ENCODE measurements at regions not wholly inside any gene's neighbourhood (a gene's known extent, or its start where the extent isn't known, plus 50 kb on each side); places are given as distances from the start of the nearest gene placed in this dataset.

DNA sequence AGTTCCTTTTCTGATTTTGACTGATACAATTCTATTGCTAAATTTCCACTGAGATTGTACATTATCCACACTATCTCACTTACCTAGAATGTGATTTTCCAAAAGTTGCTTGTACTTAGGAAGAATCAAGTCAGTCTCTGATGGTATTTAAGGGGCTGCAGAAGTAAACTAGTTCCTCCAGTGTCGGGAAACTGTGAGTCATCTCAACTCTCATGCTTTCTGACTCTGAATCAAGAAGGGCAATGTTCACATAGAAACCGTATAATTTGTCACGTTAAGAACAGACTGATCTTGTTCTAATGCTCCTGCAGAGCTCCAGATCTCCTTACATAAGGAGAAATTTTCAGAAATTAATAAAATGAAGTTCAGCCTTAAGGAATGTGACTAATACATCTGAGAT, 369.3 kb downstream of the KLF5 start:
- Histone ChIP-seq H3K36me3 (ENCODE audit: control insufficient read depth, insufficient read depth, low read length) (no peaks in the 10 kb centered on the region), H3K27ac (ENCODE audit: low read length) (peak overlapping the region; percentile 21), H3K4me3 (ENCODE audit: low read length) (no peak overlapping the region), H3K4me1 (ENCODE audit: control insufficient read depth, insufficient read depth, low read length) (peaks cover 12% of the 10 kb centered on the region), H3K9me3 (ENCODE audit: control insufficient read depth, low read depth, low read length) (no peaks in the 10 kb centered on the region), H3K27me3 (ENCODE audit: control insufficient read depth, insufficient read depth, low read length) (no peaks in the 10 kb centered on the region)
- no CpG with 5 or more reads among the region's 3 CpGs for WGBS (ENCODE audit: insufficient coverage, low lambda C conversion rate)
- peak; percentile 66 to 84 for DNase-seq

GRCh38 chr13:73422973-73423372, 364.2 kb downstream of the KLF5 start:
- Histone ChIP-seq H3K4me1 (ENCODE audit: control insufficient read depth, insufficient read depth, low read length) (peaks cover 11% of the 10 kb centered on the region), H3K4me3 (ENCODE audit: low read length) (no peak overlapping the region), H3K36me3 (ENCODE audit: control insufficient read depth, insufficient read depth, low read length) (no peaks in the 10 kb centered on the region), H3K27me3 (ENCODE audit: control insufficient read depth, insufficient read depth, low read length) (no peaks in the 10 kb centered on the region), H3K9me3 (ENCODE audit: control insufficient read depth, low read depth, low read length) (no peaks in the 10 kb centered on the region), H3K27ac (ENCODE audit: low read length) (no peak overlapping the region)
- 20% methylated on average over 1 of the region's 2 CpGs for WGBS (ENCODE audit: insufficient coverage, low lambda C conversion rate)
- DNase-seq = peak in 1 of 2 donors; percentile 70

- Histone ChIP-seq H3K4me3 (ENCODE audit: low read length) (no peak overlapping the region), H3K27ac (ENCODE audit: low read length) (peak overlapping the region; percentile 50), H3K9me3 (ENCODE audit: control insufficient read depth, low read depth, low read length) (no peaks in the 10 kb centered on the region), H3K36me3 (ENCODE audit: control insufficient read depth, insufficient read depth, low read length) (no peaks in the 10 kb centered on the region), H3K27me3 (ENCODE audit: control insufficient read depth, insufficient read depth, low read length) (no peaks in the 10 kb centered on the region), H3K4me1 (ENCODE audit: control insufficient read depth, insufficient read depth, low read length) (peaks cover 9% of the 10 kb centered on the region)
- no CpG with 5 or more reads among the region's 7 CpGs for WGBS (ENCODE audit: insufficient coverage, low lambda C conversion rate)
- peak in 1 of 2 donors; percentile 80 for DNase-seq
Observed at GRCh38 chr13:73421310-73421912, 362.6 kb downstream of the KLF5 start.

DNA sequence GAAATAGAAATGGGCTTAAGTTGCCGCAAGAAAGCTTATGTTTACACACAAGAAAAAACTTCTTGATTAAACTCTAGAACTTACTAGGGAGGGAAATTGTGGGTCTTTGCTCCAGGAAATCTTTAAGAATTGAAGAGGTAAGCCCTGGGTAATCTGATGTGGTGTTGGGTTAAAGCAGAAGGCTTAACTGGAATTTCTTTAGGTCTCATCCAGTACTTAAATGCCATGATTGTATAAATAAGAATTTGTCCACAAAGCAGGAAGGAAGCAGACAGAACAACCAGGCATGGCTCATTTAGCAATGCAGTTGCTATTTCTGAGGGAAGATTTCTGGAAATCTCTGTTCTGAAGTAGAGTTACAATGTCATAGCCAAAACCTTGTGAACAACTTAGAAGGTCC, 360.4 kb downstream of the KLF5 start:
- no peak for DNase-seq
- WGBS (ENCODE audit: insufficient coverage, low lambda C conversion rate) = no CpG with 5 or more reads among the region's 1 CpG
- no peak overlapping the region for H3K4me3 ChIP-seq (ENCODE audit: low read length)
- no peak overlapping the region for H3K27ac ChIP-seq (ENCODE audit: low read length)
- no peaks in the 10 kb centered on the region for H3K36me3 ChIP-seq (ENCODE audit: control insufficient read depth, insufficient read depth, low read length)
- H3K27me3 ChIP-seq (ENCODE audit: control insufficient read depth, insufficient read depth, low read length) = no peaks in the 10 kb centered on the region
- peaks cover 24% of the 10 kb centered on the region for H3K4me1 ChIP-seq (ENCODE audit: control insufficient read depth, insufficient read depth, low read length)
- H3K9me3 ChIP-seq (ENCODE audit: control insufficient read depth, low read depth, low read length) = no peaks in the 10 kb centered on the region

DNA sequence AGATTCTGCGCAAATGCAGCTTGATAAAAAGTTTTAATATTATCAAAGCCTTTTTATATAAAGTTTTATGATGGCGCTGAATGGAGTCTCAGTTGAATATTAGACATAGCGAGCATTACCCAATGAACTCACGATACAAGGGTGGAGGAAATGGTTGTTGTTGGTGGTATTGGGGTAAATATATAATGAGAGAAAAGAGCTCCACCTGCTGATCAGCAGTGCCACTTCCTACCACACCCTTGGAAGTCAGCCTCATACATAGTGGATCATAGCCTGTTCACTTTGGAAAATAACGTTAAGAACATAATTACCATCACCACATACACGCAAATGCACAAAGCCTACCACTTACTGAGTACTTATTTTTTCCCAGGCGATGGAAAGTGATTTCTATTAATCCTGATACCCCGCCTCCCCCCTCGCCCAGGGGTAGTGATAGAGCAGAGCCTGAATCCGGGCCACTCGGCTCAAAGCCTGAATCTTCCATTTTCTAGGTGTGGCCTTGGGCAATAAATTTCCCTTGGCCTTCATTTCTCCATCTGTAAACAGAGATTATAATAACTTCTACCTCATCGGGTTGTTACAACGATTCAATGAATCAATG, 358.3 kb downstream of the KLF5 start:
- no peak overlapping the region for H3K4me3 ChIP-seq (ENCODE audit: low read length)
- peaks cover 25% of the 10 kb centered on the region for H3K4me1 ChIP-seq (ENCODE audit: control insufficient read depth, insufficient read depth, low read length)
- peak in 1 of 2 donors; percentile 24 for DNase-seq
- WGBS (ENCODE audit: insufficient coverage, low lambda C conversion rate) = 100% methylated on average over 4 of the region's 13 CpGs
- H3K27ac ChIP-seq (ENCODE audit: low read length) = no peak overlapping the region
- no peaks in the 10 kb centered on the region for H3K9me3 ChIP-seq (ENCODE audit: control insufficient read depth, low read depth, low read length)
- H3K36me3 ChIP-seq (ENCODE audit: control insufficient read depth, insufficient read depth, low read length) = no peaks in the 10 kb centered on the region
- no peaks in the 10 kb centered on the region for H3K27me3 ChIP-seq (ENCODE audit: control insufficient read depth, insufficient read depth, low read length)

DNA sequence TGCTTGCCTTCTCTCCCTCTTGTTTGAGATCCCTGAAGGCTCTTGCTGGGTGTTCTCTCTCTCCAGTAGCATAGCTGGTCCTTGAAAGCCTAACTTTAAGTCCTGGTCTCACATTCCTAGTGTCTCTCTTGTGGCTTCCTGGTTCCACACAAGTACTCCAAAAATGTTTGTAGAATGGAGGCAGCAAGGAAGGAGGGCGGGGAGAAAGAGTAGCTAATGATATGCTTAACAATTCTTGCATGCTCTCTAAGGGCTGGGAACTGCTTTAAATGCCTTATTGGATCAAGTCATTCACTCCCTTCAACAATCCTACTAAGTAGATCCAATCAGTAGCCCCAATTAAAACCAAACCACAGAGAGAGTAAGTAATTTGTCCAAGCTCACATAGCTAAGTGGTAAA, 357.3 kb downstream of the KLF5 start:
- WGBS (ENCODE audit: insufficient coverage, low lambda C conversion rate) = no CpG with 5 or more reads among the region's 1 CpG
- no peak for DNase-seq
- no peak overlapping the region for H3K27ac ChIP-seq (ENCODE audit: low read length)
- peaks cover 25% of the 10 kb centered on the region for H3K4me1 ChIP-seq (ENCODE audit: control insufficient read depth, insufficient read depth, low read length)
- no peaks in the 10 kb centered on the region for H3K36me3 ChIP-seq (ENCODE audit: control insufficient read depth, insufficient read depth, low read length)
- no peaks in the 10 kb centered on the region for H3K9me3 ChIP-seq (ENCODE audit: control insufficient read depth, low read depth, low read length)
- no peak overlapping the region for H3K4me3 ChIP-seq (ENCODE audit: low read length)
- H3K27me3 ChIP-seq (ENCODE audit: control insufficient read depth, insufficient read depth, low read length) = no peaks in the 10 kb centered on the region

- peaks cover 25% of the 10 kb centered on the region for H3K4me1 ChIP-seq (ENCODE audit: control insufficient read depth, insufficient read depth, low read length)
- DNase-seq = peak; percentile 49 to 84
- H3K9me3 ChIP-seq (ENCODE audit: control insufficient read depth, low read depth, low read length) = no peaks in the 10 kb centered on the region
- no peaks in the 10 kb centered on the region for H3K36me3 ChIP-seq (ENCODE audit: control insufficient read depth, insufficient read depth, low read length)
- H3K27me3 ChIP-seq (ENCODE audit: control insufficient read depth, insufficient read depth, low read length) = no peaks in the 10 kb centered on the region
- H3K4me3 ChIP-seq (ENCODE audit: low read length) = no peak overlapping the region
- WGBS (ENCODE audit: insufficient coverage, low lambda C conversion rate) = no CpG with 5 or more reads among the region's 6 CpGs
- H3K27ac ChIP-seq (ENCODE audit: low read length) = peak overlapping the region; percentile 59
Observed at GRCh38 chr13:73413656-73414055, 354.9 kb downstream of the KLF5 start.

- peaks cover 25% of the 10 kb centered on the region for H3K4me1 ChIP-seq (ENCODE audit: control insufficient read depth, insufficient read depth, low read length)
- H3K4me3 ChIP-seq (ENCODE audit: low read length) = no peak overlapping the region
- H3K27me3 ChIP-seq (ENCODE audit: control insufficient read depth, insufficient read depth, low read length) = no peaks in the 10 kb centered on the region
- H3K36me3 ChIP-seq (ENCODE audit: control insufficient read depth, insufficient read depth, low read length) = no peaks in the 10 kb centered on the region
- WGBS (ENCODE audit: insufficient coverage, low lambda C conversion rate) = no CpG with 5 or more reads among the region's 1 CpG
- DNase-seq = no peak
- H3K9me3 ChIP-seq (ENCODE audit: control insufficient read depth, low read depth, low read length) = no peaks in the 10 kb centered on the region
- peak overlapping the region; percentile 59 for H3K27ac ChIP-seq (ENCODE audit: low read length)
Observed at GRCh38 chr13:73412933-73413332, 354.1 kb downstream of the KLF5 start.

DNA sequence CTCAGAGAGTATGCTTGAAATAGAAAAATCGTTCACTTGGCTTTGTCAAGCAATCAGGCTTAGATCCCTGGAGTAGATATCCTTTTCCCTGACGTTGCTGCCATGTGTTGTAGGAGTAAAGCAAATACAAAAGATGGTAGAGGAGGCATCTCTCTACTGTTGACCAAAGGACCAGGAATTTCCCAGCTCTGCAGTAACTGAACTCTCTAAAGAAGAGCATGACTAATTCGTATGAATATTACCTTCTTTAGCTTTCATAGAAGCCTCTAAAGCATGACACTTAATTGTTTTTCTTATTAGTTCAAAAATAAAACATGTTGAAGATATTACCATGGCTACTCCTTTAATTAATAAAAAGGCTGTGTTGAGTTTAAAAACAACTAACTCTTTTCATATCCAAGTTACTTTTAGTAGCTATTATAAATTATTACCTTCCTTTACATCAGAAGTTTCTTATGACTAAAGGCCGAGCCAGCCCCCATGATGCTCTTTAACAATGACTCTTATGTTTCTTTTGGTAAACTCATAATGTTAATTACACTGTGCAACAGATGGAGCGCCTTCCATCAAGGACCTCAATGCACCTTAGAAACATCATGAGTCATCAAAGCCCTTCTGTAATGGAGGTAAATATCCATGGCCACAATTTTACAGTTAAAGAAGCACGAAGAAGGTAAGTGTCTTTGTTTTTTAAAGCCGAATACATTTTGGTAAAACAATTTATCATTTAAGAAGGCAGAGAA, 352.4 kb downstream of the KLF5 start:
- no peak overlapping the region for H3K27ac ChIP-seq (ENCODE audit: low read length)
- H3K36me3 ChIP-seq (ENCODE audit: control insufficient read depth, insufficient read depth, low read length) = no peaks in the 10 kb centered on the region
- peaks cover 24% of the 10 kb centered on the region for H3K4me1 ChIP-seq (ENCODE audit: control insufficient read depth, insufficient read depth, low read length)
- no peak overlapping the region for H3K4me3 ChIP-seq (ENCODE audit: low read length)
- H3K27me3 ChIP-seq (ENCODE audit: control insufficient read depth, insufficient read depth, low read length) = no peaks in the 10 kb centered on the region
- WGBS (ENCODE audit: insufficient coverage, low lambda C conversion rate) = 92% methylated on average over 2 of the region's 7 CpGs
- no peak for DNase-seq
- no peaks in the 10 kb centered on the region for H3K9me3 ChIP-seq (ENCODE audit: control insufficient read depth, low read depth, low read length)

- no CpG with 5 or more reads among the region's 1 CpG for WGBS (ENCODE audit: insufficient coverage, low lambda C conversion rate)
- Histone ChIP-seq H3K27ac (ENCODE audit: low read length) (no peak overlapping the region), H3K27me3 (ENCODE audit: control insufficient read depth, insufficient read depth, low read length) (no peaks in the 10 kb centered on the region), H3K9me3 (ENCODE audit: control insufficient read depth, low read depth, low read length) (no peaks in the 10 kb centered on the region), H3K36me3 (ENCODE audit: control insufficient read depth, insufficient read depth, low read length) (no peaks in the 10 kb centered on the region), H3K4me1 (ENCODE audit: control insufficient read depth, insufficient read depth, low read length) (peaks cover 9% of the 10 kb centered on the region), H3K4me3 (ENCODE audit: low read length) (no peak overlapping the region)
- DNase-seq = no peak
Observed at GRCh38 chr13:73406454-73406853, 347.6 kb downstream of the KLF5 start.
